H1 (cell line): ENCODE measurements at regions not wholly inside any gene's neighbourhood (a gene's known extent, or its start where the extent isn't known, plus 50 kb on each side); places are given as distances from the start of the nearest gene placed in this dataset.

Experiments used
- CTCF ChIA-PET: fragments of 300-600 bp; sonication (Branson Sonifier 250); formaldehyde crosslinking; loops from one replicate; lab custom pipeline; 2021; ENCODE audit not compliant: partially characterized antibody; lab: Charles Lee
- POLR2A ChIA-PET: fragments of 300-600 bp; sonication (Branson Sonifier 250); formaldehyde crosslinking; loops from one replicate; lab custom pipeline; 2021; ENCODE audit warnings: inconsistent platforms; ENCODE audit not compliant: partially characterized antibody; lab: Charles Lee
- DNase-seq, 2 experiments: peaks; one replicate each; pipeline versions ENCODE4 v3.0.0 to v3.0.0-alpha.2; 2010 to 2022; ENCODE audit warnings: low spot score in 2 of 2, low read depth in 1 of 2, mixed read lengths in 1 of 2
- FAIRE-seq: peaks from 2 replicates; lab custom pipeline; 2011; peaks lifted over from hg19 to GRCh38; lab: Jason Lieb, UNC
- H2AFZ ChIP-seq: 2 replicates; pipeline ENCODE4 v1.8.1; 2012; ENCODE audit warnings: low read length, inconsistent platforms
- H2AK5ac ChIP-seq: 2 replicates; pipeline ENCODE4 v1.6.1; 2013; ENCODE audit warnings: low read depth, low read length
- H2BK120ac ChIP-seq: replicated peaks from 2 replicates; pipeline ENCODE3; 2013; ENCODE audit warnings: low read depth, low read length, inconsistent platforms
- H2BK12ac ChIP-seq: 2 replicates; pipeline ENCODE4 v1.6.1; 2013; ENCODE audit warnings: low read depth, low read length
- H2BK15ac ChIP-seq: 2 replicates; pipeline ENCODE4 v1.6.1; 2013; ENCODE audit warnings: low read length
- H2BK20ac ChIP-seq: 2 replicates; pipeline ENCODE4 v1.6.1; 2013; ENCODE audit warnings: low read length
- H2BK5ac ChIP-seq: 2 replicates; pipeline ENCODE4 v1.6.1; 2013; ENCODE audit warnings: low read depth, low read length
- H3K14ac ChIP-seq: 2 replicates; pipeline ENCODE4 v1.6.1; 2013; ENCODE audit warnings: inconsistent platforms; ENCODE audit not compliant: insufficient read length
- H3K18ac ChIP-seq: 2 replicates; pipeline ENCODE4 v1.6.1; 2013; ENCODE audit warnings: low read length; ENCODE audit errors: extremely low read depth
- H3K23ac ChIP-seq: 2 replicates; pipeline ENCODE4 v1.6.1; 2013; ENCODE audit warnings: inconsistent platforms; ENCODE audit not compliant: insufficient read length
- H3K23me2 ChIP-seq: 2 replicates; pipeline ENCODE4 v1.6.1; 2013; ENCODE audit warnings: low read depth, low read length
- H3K27ac ChIP-seq: 2 replicates; pipeline ENCODE4 v1.6.1; 2011; ENCODE audit warnings: low read depth, low read length, inconsistent platforms
- H3K27me3 ChIP-seq, 4 experiments: replicated peaks in 1 of 4; 1 replicate in 1 of 4; 2 replicates in 3 of 4; pipeline versions ENCODE4 v1.6.1 to v1.8.1; 2011 to 2013; ENCODE audit warnings: low read length in 3 of 4, mild to moderate bottlenecking in 3 of 4, inconsistent platforms in 2 of 4, mixed read lengths in 2 of 4, moderate library complexity in 1 of 4; ENCODE audit not compliant: control insufficient read depth in 3 of 4, insufficient read depth in 3 of 4; ENCODE audit errors: extremely low read depth in 1 of 4
- H3K36me3 ChIP-seq, 4 experiments: 2 replicates each; pipeline versions ENCODE4 v1.6.1 to v1.8.1; 2011 to 2013; ENCODE audit warnings: mild to moderate bottlenecking in 4 of 4, low read length in 3 of 4, moderate library complexity in 2 of 4, control low read depth in 1 of 4, inconsistent platforms in 1 of 4; ENCODE audit not compliant: insufficient read depth in 4 of 4, control insufficient read depth in 2 of 4
- H3K4ac ChIP-seq: replicated peaks from 2 replicates; pipeline ENCODE3; 2013; ENCODE audit warnings: low read length, low read depth, mixed read lengths, inconsistent platforms; ENCODE audit not compliant: insufficient read length
- H3K4me1 ChIP-seq, 4 experiments: replicated peaks in 1 of 4; 1 replicate in 1 of 4; 2 replicates in 3 of 4; pipeline versions ENCODE4 v1.6.1 to v1.8.1; 2011 to 2013; ENCODE audit warnings: low read length in 3 of 4, inconsistent platforms in 2 of 4, mixed read lengths in 1 of 4; ENCODE audit not compliant: insufficient read depth in 4 of 4, control insufficient read depth in 3 of 4
- H3K4me2 ChIP-seq, 2 experiments: 2 replicates each; pipeline versions ENCODE4 v1.6.1 to v1.8.1; 2011 to 2013; ENCODE audit warnings: low read depth in 2 of 2, low read length in 2 of 2, control low read depth in 1 of 2, inconsistent platforms in 1 of 2, mild to moderate bottlenecking in 1 of 2; ENCODE audit not compliant: insufficient read depth in 1 of 2
- H3K4me3 ChIP-seq, 4 experiments: fragments of 200-600, 300-600 bp in 1 of 4; sonication (generic), shearing (Covaris generic), sonication (Bioruptor Twin) in 1 of 4; 2 replicates each; pipeline versions ENCODE4 v1.5.1 to v1.8.1; 2011 to 2016; ENCODE audit warnings: low read length in 4 of 4, low read depth in 3 of 4, control low read depth in 2 of 4, inconsistent platforms in 2 of 4, mild to moderate bottlenecking in 2 of 4, mixed read lengths in 1 of 4, moderate library complexity in 1 of 4; ENCODE audit not compliant: insufficient read depth in 2 of 4; ENCODE audit errors: extremely low read depth in 1 of 4
- H3K56ac ChIP-seq: replicated peaks from 2 replicates; pipeline ENCODE3; 2013; ENCODE audit warnings: low read depth, mild to moderate bottlenecking, mixed read lengths, low read length, inconsistent platforms; ENCODE audit not compliant: insufficient read length
- H3K79me1 ChIP-seq: 2 replicates; pipeline ENCODE4 v1.6.1; 2013; ENCODE audit warnings: low read depth, low read length, control low read depth
- H3K79me2 ChIP-seq, 2 experiments: 2 replicates each; pipeline versions ENCODE4 v1.6.1 to v1.8.1; 2012 to 2013; ENCODE audit warnings: low read length in 2 of 2, mild to moderate bottlenecking in 2 of 2, inconsistent platforms in 1 of 2; ENCODE audit not compliant: insufficient read depth in 2 of 2, control insufficient read depth in 1 of 2
- H3K9ac ChIP-seq, 4 experiments: replicated peaks in 1 of 4; 1 replicate in 1 of 4; 2 replicates in 3 of 4; pipeline versions ENCODE4 v1.6.1 to v1.8.1; 2011 to 2013; ENCODE audit warnings: low read depth in 3 of 4, low read length in 3 of 4, control low read depth in 2 of 4, mild to moderate bottlenecking in 2 of 4, moderate library complexity in 2 of 4, inconsistent platforms in 1 of 4; ENCODE audit errors: extremely low read depth in 1 of 4
- H3K9me3 ChIP-seq, 2 experiments: 2 replicates each; pipeline versions ENCODE4 v1.6.1 to v1.8.1; 2012 to 2013; ENCODE audit warnings: mild to moderate bottlenecking in 2 of 2, moderate library complexity in 2 of 2, control low read depth in 1 of 2, inconsistent platforms in 1 of 2, low read depth in 1 of 2, low read length in 1 of 2, mixed read lengths in 1 of 2; ENCODE audit not compliant: insufficient read depth in 2 of 2
- H4K20me1 ChIP-seq, 2 experiments: replicated peaks in 1 of 2; 2 replicates each; pipeline versions ENCODE3 to v1.8.1; 2011 to 2013; ENCODE audit warnings: inconsistent platforms in 2 of 2, low read length in 2 of 2, mild to moderate bottlenecking in 1 of 2; ENCODE audit not compliant: insufficient read depth in 2 of 2, control insufficient read depth in 1 of 2
- H4K5ac ChIP-seq: 2 replicates; pipeline ENCODE4 v1.6.1; 2013; ENCODE audit warnings: low read length, low read depth, mixed read lengths, inconsistent platforms; ENCODE audit not compliant: insufficient read length
- H4K8ac ChIP-seq: 2 replicates; pipeline ENCODE4 v1.8.0; 2013; ENCODE audit warnings: mild to moderate bottlenecking, moderate library complexity, low read length, inconsistent platforms; ENCODE audit not compliant: insufficient read depth; ENCODE audit errors: extremely low read depth
- H4K91ac ChIP-seq: replicated peaks from 2 replicates; pipeline ENCODE3; 2013; ENCODE audit warnings: low read length, mixed read lengths, inconsistent platforms; ENCODE audit not compliant: insufficient read length
- BRCA1 ChIP-seq: IDR thresholded peaks from 2 replicates; pipeline ENCODE4 v1.6.1; 2012; ENCODE audit warnings: low read depth, low read length, improper control_type of control experiment
- CEBPB ChIP-seq: IDR thresholded peaks from 2 replicates; pipeline ENCODE4 v1.6.1; 2012; ENCODE audit warnings: low read depth, low read length
- CTCF ChIP-seq, 3 experiments: IDR thresholded peaks; 1 replicate in 2 of 3; 2 replicates in 1 of 3; pipeline versions ENCODE4 v1.5.1 to v1.6.1; 2011; ENCODE audit warnings: low read length in 3 of 3, mild to moderate bottlenecking in 3 of 3, inconsistent platforms in 2 of 3, low read depth in 1 of 3, moderate library complexity in 1 of 3; ENCODE audit not compliant: insufficient read depth in 1 of 3; ENCODE audit errors: control extremely low read depth in 1 of 3
- E2F6 ChIP-seq: IDR thresholded peaks from 2 replicates; pipeline ENCODE4 v1.6.1; 2012; ENCODE audit warnings: inconsistent platforms
- HDAC2 ChIP-seq, 2 experiments: fragments of 300-600 bp in 1 of 2; sonication (generic) in 1 of 2; IDR thresholded peaks; 2 replicates each; pipeline ENCODE4 v1.6.1; 2011 to 2012; ENCODE audit warnings: low read depth in 2 of 2, low read length in 2 of 2, mild to moderate bottlenecking in 2 of 2, moderate library complexity in 2 of 2, borderline replicate concordance in 1 of 2, inconsistent platforms in 1 of 2
- HDAC6 ChIP-seq: IDR thresholded peaks from one replicate; pipeline ENCODE4 v1.7.1; 2012; ENCODE audit warnings: low read depth, mild to moderate bottlenecking, inconsistent platforms, low read length, moderate library complexity
- MAFK ChIP-seq: IDR thresholded peaks from 2 replicates; pipeline ENCODE4 v1.6.1; 2012; ENCODE audit warnings: low read depth, mild to moderate bottlenecking, improper control_type of control experiment, low read length
- RAD21 ChIP-seq, 2 experiments: IDR thresholded peaks in 1 of 2; conservative IDR thresholded peaks in 1 of 2; 2 replicates each; pipeline ENCODE4 v1.6.1; 2011; ENCODE audit warnings: low read depth in 2 of 2, low read length in 2 of 2, improper control_type of control experiment in 1 of 2, inconsistent platforms in 1 of 2, mild to moderate bottlenecking in 1 of 2, moderate library complexity in 1 of 2
- WGBS, 2 experiments: shearing (Covaris generic) in 1 of 2; methylation state at CpG; one replicate each; pipeline versions ENCODE4 v1.1.6 to v1.1.7; 2013 to 2015; ENCODE audit warnings: low lambda C conversion rate in 2 of 2, mixed read lengths in 2 of 2, inconsistent platforms in 1 of 2, low coverage in 1 of 2, missing lambda C conversion rate in 1 of 2; ENCODE audit not compliant: insufficient replicate concordance in 2 of 2, insufficient coverage in 1 of 2, insufficient read length in 1 of 2; ENCODE audit errors: extremely low coverage in 1 of 2, missing lambda C conversion rate in 1 of 2; 5-methylcytosine and 5-hydroxymethylcytosine counted together

GRCh38 chr6:14046476-14047068, 71.0 kb upstream of the CD83 start:
- Histone ChIP-seq H3K14ac (no peak overlapping the region), H3K4me2 (no peak overlapping the region), H4K20me1 (no peaks in the 10 kb centered on the region), H3K23me2 (no peaks in the 10 kb centered on the region), H3K4me1 (no peaks in the 10 kb centered on the region), H2BK20ac (no peak overlapping the region), H4K8ac (no peak overlapping the region), H3K36me3 (no peaks in the 10 kb centered on the region), H3K4me3 (no peak overlapping the region), H3K27me3 (no peaks in the 10 kb centered on the region; a peak in 1 of 7 replicates), H3K27ac (no peak overlapping the region), H3K18ac (no peak overlapping the region), H3K79me2 (no peaks in the 10 kb centered on the region), H2BK15ac (no peak overlapping the region), H3K4ac (no peak overlapping the region), H2BK12ac (no peak overlapping the region), H2AFZ (no peak overlapping the region), H3K9me3 (no peaks in the 10 kb centered on the region), H2BK120ac (no peak overlapping the region), H3K9ac (no peak overlapping the region), H3K79me1 (no peaks in the 10 kb centered on the region), H3K23ac (no peak overlapping the region), H4K91ac (no peak overlapping the region), H2AK5ac (no peak overlapping the region), H4K5ac (no peak overlapping the region), H3K56ac (no peak overlapping the region), H2BK5ac (no peak overlapping the region)
- CTCF ChIA-PET, result interaction anchor here (0.6 to 14.9 kb wide), 36 partner anchors 9 to 1577 kb away, joined by 3 to 189 read pairs (median 5); partner anchors contain the start of gene RNF182
- FAIRE-seq (peak; percentile 19), DNase-seq (peak; percentile 23 to 66)
- POLR2A ChIA-PET, result interaction anchor here (0.7 to 1.1 kb wide), 2 partner anchors 10 to 30 kb away, joined by 3 to 4 read pairs; no protein-coding TSS in a partner anchor
- WGBS, 2 experiments, result 26% methylated on average over 8 of the region's 8 CpGs; no CpG with 5 or more reads in 1 of the 2 experiments
- TF ChIP-seq RAD21 (IDR thresholded peaks at IDR 0.05 in 1 of 2, conservative IDR thresholded peaks at IDR 0.05 in 1 of 2; ENCODE audit: low read depth in 2 of 2, low read length in 2 of 2) (peak; percentile 70 to 77), E2F6 (no peak), MAFK (no peak), CTCF (IDR thresholded peaks at IDR 0.05; ENCODE audit: control extremely low read depth in 1 of 3, insufficient read depth in 1 of 3, low read depth in 1 of 3, low read length in 3 of 3) (peak; percentile 71 to 80 (median 79)), CEBPB (no peak), HDAC6 (no peak), HDAC2 (IDR thresholded peaks at IDR 0.05; ENCODE audit: borderline replicate concordance in 1 of 2, low read depth in 2 of 2, low read length in 2 of 2) (no peak), BRCA1 (no peak)
